Rectal smooth muscle tissue (tissue), 1 donor: ENCODE measurements at regions not wholly inside any gene's neighbourhood (a gene's known extent, or its start where the extent isn't known, plus 50 kb on each side); places are given as distances from the start of the nearest gene placed in this dataset.

Experiments used
- H3K27ac ChIP-seq: one replicate; pipeline ENCODE4 v1.7.0; 2013; ENCODE audit warnings: low read depth, low read length, inconsistent platforms
- H3K27me3 ChIP-seq: one replicate; pipeline ENCODE4 v1.7.0; 2013; ENCODE audit warnings: low read length; ENCODE audit not compliant: control insufficient read depth, insufficient read depth
- H3K36me3 ChIP-seq: one replicate; pipeline ENCODE4 v1.7.0; 2013; ENCODE audit warnings: low read length; ENCODE audit not compliant: control insufficient read depth, insufficient read depth
- H3K4me1 ChIP-seq: one replicate; pipeline ENCODE4 v1.7.0; 2013; ENCODE audit warnings: low read length; ENCODE audit not compliant: control insufficient read depth, insufficient read depth
- H3K4me3 ChIP-seq: one replicate; pipeline ENCODE4 v1.7.0; 2013; ENCODE audit warnings: low read length
- H3K9ac ChIP-seq: one replicate; pipeline ENCODE4 v1.7.0; 2013; ENCODE audit warnings: low read length

DNA sequence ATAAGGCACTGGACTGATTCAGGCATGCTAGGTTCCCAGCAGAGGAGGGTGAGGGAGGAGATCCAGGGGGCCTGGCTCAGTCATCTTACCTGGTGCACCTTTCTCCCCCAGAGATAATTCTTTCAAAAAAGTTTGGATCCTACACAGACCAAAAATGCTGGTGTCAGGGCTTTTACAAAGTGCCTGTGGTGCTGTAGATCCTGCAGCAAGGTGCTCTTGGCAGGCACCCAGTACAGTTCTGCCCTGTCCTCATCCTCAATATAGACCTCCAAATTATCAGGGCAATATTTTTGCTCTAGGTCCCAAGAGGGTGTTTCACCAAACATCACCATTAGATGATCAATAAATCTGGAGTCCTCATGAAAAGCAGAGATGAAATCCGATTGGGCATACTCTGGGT, 78.5 kb upstream of the IGFBP3 start:
- no peak overlapping the region for H3K27ac ChIP-seq
- no peak overlapping the region for H3K4me3 ChIP-seq
- no peak overlapping the region for H3K9ac ChIP-seq
- no peaks in the 10 kb centered on the region for H3K27me3 ChIP-seq
- H3K36me3 ChIP-seq = no peaks in the 10 kb centered on the region
- H3K4me1 ChIP-seq = no peaks in the 10 kb centered on the region

DNA sequence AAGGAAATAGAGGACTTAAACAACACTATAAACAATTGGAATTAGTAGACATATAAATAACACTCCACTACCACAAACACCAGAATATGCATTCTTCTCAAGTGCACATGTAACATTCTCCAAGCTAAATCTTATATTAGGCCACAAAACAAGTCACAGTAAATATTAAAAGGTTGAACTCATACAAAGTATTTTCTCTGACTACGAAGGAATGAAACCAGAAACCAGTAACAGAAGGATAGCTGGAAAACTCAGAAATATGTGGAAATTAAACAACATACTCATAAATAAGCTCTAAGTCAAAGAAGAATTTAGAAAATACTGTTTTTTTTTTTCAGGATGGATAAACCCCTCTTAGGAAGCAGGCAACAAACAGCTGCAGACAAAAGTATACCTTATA, 77.4 kb upstream of the IGFBP3 start:
- no peaks in the 10 kb centered on the region for H3K27me3 ChIP-seq
- no peaks in the 10 kb centered on the region for H3K36me3 ChIP-seq
- no peaks in the 10 kb centered on the region for H3K4me1 ChIP-seq
- H3K9ac ChIP-seq = no peak overlapping the region
- H3K27ac ChIP-seq = no peak overlapping the region
- no peak overlapping the region for H3K4me3 ChIP-seq

GRCh38 chr7:45993621-45994020, 72.5 kb upstream of the IGFBP3 start:
- H3K4me3 ChIP-seq = no peak overlapping the region
- no peak overlapping the region for H3K9ac ChIP-seq
- no peaks in the 10 kb centered on the region for H3K4me1 ChIP-seq
- no peaks in the 10 kb centered on the region for H3K36me3 ChIP-seq
- no peaks in the 10 kb centered on the region for H3K27me3 ChIP-seq
- no peak overlapping the region for H3K27ac ChIP-seq

GRCh38 chr7:45992826-45993225, 71.8 kb upstream of the IGFBP3 start:
- H3K27me3 ChIP-seq = no peaks in the 10 kb centered on the region
- no peak overlapping the region for H3K4me3 ChIP-seq
- H3K36me3 ChIP-seq = no peaks in the 10 kb centered on the region
- H3K4me1 ChIP-seq = no peaks in the 10 kb centered on the region
- H3K9ac ChIP-seq = no peak overlapping the region
- no peak overlapping the region for H3K27ac ChIP-seq

DNA sequence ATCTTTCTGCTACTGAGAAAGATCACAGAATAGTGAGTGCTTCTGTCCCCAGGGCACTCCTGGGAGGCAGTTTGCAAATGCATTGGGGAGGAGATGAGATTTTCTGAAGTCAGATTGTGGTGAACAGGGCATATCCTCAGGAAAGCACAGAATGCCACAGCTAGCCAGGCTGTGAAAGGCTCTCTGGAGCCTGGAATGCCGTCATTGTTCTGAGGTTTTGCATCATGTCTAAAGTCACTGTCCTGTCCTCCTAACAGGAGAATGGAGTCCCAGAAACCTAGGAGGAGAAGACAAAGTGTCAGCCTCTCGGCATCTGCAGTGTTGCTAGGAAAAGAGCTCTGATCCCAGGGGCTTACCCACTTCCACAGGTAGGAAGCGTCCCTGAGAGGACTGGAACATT, 69.2 kb upstream of the IGFBP3 start:
- Histone ChIP-seq H3K4me3 (no peak overlapping the region), H3K4me1 (no peaks in the 10 kb centered on the region), H3K9ac (no peak overlapping the region), H3K27me3 (no peaks in the 10 kb centered on the region), H3K27ac (no peak overlapping the region), H3K36me3 (no peaks in the 10 kb centered on the region)

DNA sequence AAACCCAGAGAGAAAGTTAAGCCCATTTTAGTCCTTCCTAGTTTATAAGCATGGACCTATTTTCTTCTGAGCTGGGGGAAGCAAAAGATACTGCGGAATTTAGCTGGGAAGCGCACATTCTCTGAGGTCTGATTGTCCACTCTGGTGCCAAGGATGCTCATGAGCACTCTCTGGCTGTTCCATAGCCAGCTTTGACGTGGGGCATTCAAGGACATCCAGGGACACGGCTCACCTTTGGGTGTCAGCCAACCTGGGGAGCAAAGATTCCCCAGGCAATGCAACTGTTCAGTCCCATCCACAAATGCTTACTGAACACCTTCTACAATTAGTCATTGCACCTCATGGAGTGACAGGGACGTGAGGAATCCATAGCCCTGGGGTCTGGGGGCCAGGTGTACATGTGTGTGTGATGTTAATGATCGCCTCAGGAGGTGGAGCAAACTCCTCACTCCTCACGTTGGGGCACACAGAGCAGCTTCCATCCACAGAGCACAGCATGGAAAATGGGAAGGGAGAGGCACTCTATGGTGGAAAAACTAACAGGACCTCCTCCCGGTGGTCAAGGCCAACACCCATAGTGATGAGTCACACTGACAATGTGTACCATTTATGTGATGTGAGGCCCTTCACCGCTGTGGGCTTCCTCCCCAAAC, 67.5 kb upstream of the IGFBP3 start:
- no peak overlapping the region for H3K27ac ChIP-seq
- H3K4me3 ChIP-seq = no peak overlapping the region
- H3K4me1 ChIP-seq = no peaks in the 10 kb centered on the region
- H3K9ac ChIP-seq = no peak overlapping the region
- H3K27me3 ChIP-seq = no peaks in the 10 kb centered on the region
- H3K36me3 ChIP-seq = no peaks in the 10 kb centered on the region

- no peak overlapping the region for H3K27ac ChIP-seq
Observed at GRCh38 chr7:45987521-45988290, 66.6 kb upstream of the IGFBP3 start.

DNA sequence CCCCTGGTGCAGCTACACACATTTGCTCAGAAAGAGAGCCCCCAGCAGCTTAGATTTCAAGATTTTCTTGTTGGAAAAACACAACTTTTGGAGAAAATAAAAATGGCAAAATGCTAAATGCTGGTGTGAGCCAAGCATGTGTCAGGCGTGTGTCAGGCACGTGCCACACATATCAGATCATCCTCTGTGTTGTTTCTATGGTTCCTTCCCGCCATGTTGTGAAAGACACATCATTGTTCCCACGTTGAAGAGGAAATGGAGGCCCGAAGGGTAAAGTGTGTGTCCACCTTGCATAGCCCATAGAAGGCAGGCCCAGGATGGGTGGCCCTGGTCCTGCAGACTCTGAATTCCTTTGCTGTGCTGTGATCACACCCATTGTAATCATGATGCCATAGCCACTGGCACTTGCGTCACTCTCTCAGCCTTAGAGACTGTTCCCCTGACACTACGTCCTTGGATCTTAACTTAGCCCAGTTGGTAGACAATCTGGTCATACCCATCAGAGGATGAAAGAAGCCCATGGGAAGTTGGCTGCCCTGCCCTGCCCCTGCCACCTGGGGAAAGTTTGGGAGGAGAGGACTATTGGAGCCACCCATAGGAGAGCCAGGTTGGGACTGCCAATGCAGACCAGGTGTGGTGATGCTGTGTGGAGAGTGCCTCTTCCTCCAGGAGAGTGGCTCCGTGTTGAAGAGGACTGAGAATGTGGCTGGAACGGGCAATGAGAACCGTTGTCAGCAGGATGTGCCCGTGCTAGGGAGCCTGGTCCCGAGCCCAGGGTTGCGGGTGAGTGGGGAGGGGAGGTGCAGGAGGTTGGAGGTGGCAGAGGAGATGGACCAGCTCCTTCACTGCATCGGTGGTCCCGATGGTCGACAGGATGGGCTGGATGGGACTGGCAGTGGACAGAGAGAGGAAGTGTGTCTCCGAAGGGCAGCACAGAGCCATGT, 65.6 kb upstream of the IGFBP3 start:
- Histone ChIP-seq H3K27me3 (no peaks in the 10 kb centered on the region), H3K4me3 (no peak overlapping the region), H3K36me3 (no peaks in the 10 kb centered on the region), H3K9ac (no peak overlapping the region), H3K27ac (no peak overlapping the region), H3K4me1 (no peaks in the 10 kb centered on the region)

More at GRCh38 chr7:45987521-45988290, 66.6 kb upstream of the IGFBP3 start:
- Histone ChIP-seq H3K27me3 (no peaks in the 10 kb centered on the region), H3K4me3 (no peak overlapping the region), H3K9ac (no peak overlapping the region), H3K4me1 (no peaks in the 10 kb centered on the region), H3K36me3 (no peaks in the 10 kb centered on the region)

GRCh38 chr7:45985902-45986301, 64.8 kb upstream of the IGFBP3 start:
- H3K27ac ChIP-seq = no peak overlapping the region
- no peak overlapping the region for H3K4me3 ChIP-seq
- H3K27me3 ChIP-seq = no peaks in the 10 kb centered on the region
- H3K36me3 ChIP-seq = no peaks in the 10 kb centered on the region
- H3K4me1 ChIP-seq = no peaks in the 10 kb centered on the region
- H3K9ac ChIP-seq = no peak overlapping the region

- H3K9ac ChIP-seq = no peak overlapping the region
- H3K4me1 ChIP-seq = no peaks in the 10 kb centered on the region
- H3K27ac ChIP-seq = no peak overlapping the region
- no peaks in the 10 kb centered on the region for H3K36me3 ChIP-seq
- H3K27me3 ChIP-seq = no peaks in the 10 kb centered on the region
- H3K4me3 ChIP-seq = no peak overlapping the region
Observed at GRCh38 chr7:45984386-45985295, 63.6 kb upstream of the IGFBP3 start.

DNA sequence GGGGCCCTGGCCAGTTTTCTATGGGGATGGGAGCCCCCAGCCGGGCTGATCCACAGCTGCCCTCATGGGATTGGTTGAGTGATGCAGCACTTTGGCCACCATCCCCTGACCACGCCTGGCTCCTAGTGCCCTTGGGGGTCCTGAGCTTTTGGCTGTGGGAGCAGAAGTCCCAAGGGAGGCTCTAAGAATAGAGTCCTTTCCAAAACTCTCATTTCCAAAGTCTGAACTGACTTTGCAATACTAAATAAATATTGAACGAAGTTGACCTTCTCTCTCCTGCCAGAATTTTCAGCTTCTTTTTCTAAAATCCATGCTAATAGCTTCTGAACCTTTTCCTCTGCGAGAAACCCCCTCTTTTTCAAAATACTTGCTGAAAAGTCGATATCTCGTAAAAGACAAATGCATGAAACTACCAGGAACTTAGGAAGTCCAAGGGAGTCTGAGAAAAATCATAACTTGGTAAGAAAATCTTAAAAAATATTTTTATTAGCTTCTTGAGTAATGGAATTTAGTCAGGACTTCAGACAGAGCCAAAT, 62.7 kb upstream of the IGFBP3 start:
- no peaks in the 10 kb centered on the region for H3K27me3 ChIP-seq
- H3K36me3 ChIP-seq = no peaks in the 10 kb centered on the region
- H3K27ac ChIP-seq = no peak overlapping the region
- no peak overlapping the region for H3K4me3 ChIP-seq
- H3K4me1 ChIP-seq = no peaks in the 10 kb centered on the region
- no peak overlapping the region for H3K9ac ChIP-seq
